HCT116 (cell line): ENCODE measurements at regions not wholly inside any gene's neighbourhood (a gene's known extent, or its start where the extent isn't known, plus 50 kb on each side); places are given as distances from the start of the nearest gene placed in this dataset.

Source experiments
- CEBPB ChIP-seq: IDR thresholded peaks from 2 replicates; pipeline ENCODE4 v1.6.1; 2012; ENCODE audit warnings: low read depth
- EZH2 ChIP-seq: fragments of 200-600 bp; sonication (generic); IDR thresholded peaks from 2 replicates; pipeline ENCODE4 v1.6.1; 2017; ENCODE audit warnings: antibody characterized with exemption, mixed run types
- EZH2phosphoT487 ChIP-seq: fragments of 200-600 bp; IDR thresholded peaks from 2 replicates; pipeline ENCODE4 v1.6.1; 2018; ENCODE audit warnings: antibody characterized with exemption, borderline replicate concordance
- JUND ChIP-seq: IDR thresholded peaks from 2 replicates; pipeline ENCODE4 v1.6.1; 2012
- POLR2A ChIP-seq: IDR thresholded peaks from 2 replicates; pipeline ENCODE4 v1.7.0; 2011; ENCODE audit warnings: borderline replicate concordance; ENCODE audit not compliant: insufficient read depth, insufficient read length; ENCODE audit errors: extremely low read depth
- POLR2AphosphoS5 ChIP-seq: IDR thresholded peaks from 2 replicates; pipeline ENCODE4 v1.6.1; 2011; ENCODE audit warnings: mild to moderate bottlenecking, low read depth, low read length, moderate library complexity
- SIN3A ChIP-seq: IDR thresholded peaks from 2 replicates; pipeline ENCODE4 v1.6.1; 2012; ENCODE audit warnings: low read depth
- SP1 ChIP-seq: IDR thresholded peaks from 2 replicates; pipeline ENCODE4 v1.6.1; 2012; ENCODE audit warnings: low read depth
- TF ChIP-seq, protein P1 (sequence below): IDR thresholded peaks from 2 replicates; pipeline ENCODE4 v1.6.1; 2012
- TF ChIP-seq, protein P2 (sequence below), 3 experiments: fragments of 200-600 bp in 1 of 3; sonication (generic) in 1 of 3; IDR thresholded peaks in 2 of 3; conservative IDR thresholded peaks in 1 of 3; 2 replicates each; pipeline ENCODE4 v1.5.1; 2012 to 2017; ENCODE audit warnings: low read depth in 2 of 3, low read length in 2 of 3, antibody characterized with exemption in 1 of 3, borderline replicate concordance in 1 of 3, control low read depth in 1 of 3, mild to moderate bottlenecking in 1 of 3, mixed read lengths in 1 of 3, mixed run types in 1 of 3, moderate library complexity in 1 of 3; ENCODE audit not compliant: insufficient read depth in 1 of 3

DNA sequence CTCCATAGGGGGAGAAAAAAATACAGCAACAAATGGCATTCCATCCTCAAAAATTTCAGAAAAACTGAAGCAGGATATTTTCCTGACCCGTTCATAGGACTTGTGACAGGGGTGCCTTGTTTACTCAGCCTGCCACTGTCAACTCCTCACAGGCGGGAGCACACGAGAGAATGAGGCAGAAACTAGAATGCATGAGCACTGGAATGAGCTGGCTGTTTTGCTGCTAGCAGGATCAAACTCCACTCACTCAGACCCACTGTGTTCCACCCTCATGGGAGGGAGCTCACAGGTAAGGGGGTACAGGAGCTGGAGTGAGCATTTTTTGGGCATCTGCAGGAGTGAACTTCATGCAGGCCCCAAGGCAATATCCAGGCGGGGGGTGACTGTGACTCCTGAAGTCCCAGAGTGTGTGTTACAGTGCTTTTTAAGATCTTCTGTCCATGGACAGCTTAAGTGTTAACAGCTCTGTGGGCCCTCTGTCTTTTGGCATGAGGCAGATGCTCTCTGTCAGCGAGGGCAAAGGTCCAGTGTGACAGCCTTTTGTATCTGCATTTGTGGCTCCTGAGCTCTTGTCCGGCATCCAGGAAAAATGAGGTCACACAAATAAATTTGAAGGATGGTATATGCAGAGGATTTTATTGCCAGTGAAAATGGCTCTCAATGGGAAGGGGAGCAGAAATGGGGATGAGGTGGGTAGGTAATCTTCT lies 905.7 kb upstream of the TENM4 start:
- TF ChIP-seq, protein P1, sequence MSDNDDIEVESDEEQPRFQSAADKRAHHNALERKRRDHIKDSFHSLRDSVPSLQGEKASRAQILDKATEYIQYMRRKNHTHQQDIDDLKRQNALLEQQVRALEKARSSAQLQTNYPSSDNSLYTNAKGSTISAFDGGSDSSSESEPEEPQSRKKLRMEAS, result no peak
- TF ChIP-seq POLR2AphosphoS5 (no peak), EZH2phosphoT487 (no peak), POLR2A (no peak), JUND (no peak), SIN3A (no peak), SP1 (no peak), EZH2 (no peak), CEBPB (no peak)
- TF ChIP-seq, protein P2, sequence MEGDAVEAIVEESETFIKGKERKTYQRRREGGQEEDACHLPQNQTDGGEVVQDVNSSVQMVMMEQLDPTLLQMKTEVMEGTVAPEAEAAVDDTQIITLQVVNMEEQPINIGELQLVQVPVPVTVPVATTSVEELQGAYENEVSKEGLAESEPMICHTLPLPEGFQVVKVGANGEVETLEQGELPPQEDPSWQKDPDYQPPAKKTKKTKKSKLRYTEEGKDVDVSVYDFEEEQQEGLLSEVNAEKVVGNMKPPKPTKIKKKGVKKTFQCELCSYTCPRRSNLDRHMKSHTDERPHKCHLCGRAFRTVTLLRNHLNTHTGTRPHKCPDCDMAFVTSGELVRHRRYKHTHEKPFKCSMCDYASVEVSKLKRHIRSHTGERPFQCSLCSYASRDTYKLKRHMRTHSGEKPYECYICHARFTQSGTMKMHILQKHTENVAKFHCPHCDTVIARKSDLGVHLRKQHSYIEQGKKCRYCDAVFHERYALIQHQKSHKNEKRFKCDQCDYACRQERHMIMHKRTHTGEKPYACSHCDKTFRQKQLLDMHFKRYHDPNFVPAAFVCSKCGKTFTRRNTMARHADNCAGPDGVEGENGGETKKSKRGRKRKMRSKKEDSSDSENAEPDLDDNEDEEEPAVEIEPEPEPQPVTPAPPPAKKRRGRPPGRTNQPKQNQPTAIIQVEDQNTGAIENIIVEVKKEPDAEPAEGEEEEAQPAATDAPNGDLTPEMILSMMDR (IDR thresholded peaks at IDR 0.05 in 2 of 3, conservative IDR thresholded peaks at IDR 0.05 in 1 of 3; ENCODE audit: borderline replicate concordance in 1 of 3, insufficient read depth in 1 of 3, low read depth in 2 of 3, low read length in 2 of 3), result no peak
